ENCODE measurements at regions not wholly inside any gene's neighbourhood (a gene's known extent, or its start where the extent isn't known, plus 50 kb on each side); places are given as distances from the start of the nearest gene placed in this dataset.
"Not testable (repeated sequence)": the region's sequence is repeated elsewhere in the genome, so short reads cannot be mapped to it uniquely, and the experiment has no call there.

- H3K9me3 ChIP-seq (ENCODE audit: low read depth): no peaks in the 10 kb centered on the region
- no peak overlapping the region for H3K27ac ChIP-seq
- no peak overlapping the region for H3K4me3 ChIP-seq
- H3K27me3 ChIP-seq: no peaks in the 10 kb centered on the region
- TF ChIP-seq, protein P1, sequence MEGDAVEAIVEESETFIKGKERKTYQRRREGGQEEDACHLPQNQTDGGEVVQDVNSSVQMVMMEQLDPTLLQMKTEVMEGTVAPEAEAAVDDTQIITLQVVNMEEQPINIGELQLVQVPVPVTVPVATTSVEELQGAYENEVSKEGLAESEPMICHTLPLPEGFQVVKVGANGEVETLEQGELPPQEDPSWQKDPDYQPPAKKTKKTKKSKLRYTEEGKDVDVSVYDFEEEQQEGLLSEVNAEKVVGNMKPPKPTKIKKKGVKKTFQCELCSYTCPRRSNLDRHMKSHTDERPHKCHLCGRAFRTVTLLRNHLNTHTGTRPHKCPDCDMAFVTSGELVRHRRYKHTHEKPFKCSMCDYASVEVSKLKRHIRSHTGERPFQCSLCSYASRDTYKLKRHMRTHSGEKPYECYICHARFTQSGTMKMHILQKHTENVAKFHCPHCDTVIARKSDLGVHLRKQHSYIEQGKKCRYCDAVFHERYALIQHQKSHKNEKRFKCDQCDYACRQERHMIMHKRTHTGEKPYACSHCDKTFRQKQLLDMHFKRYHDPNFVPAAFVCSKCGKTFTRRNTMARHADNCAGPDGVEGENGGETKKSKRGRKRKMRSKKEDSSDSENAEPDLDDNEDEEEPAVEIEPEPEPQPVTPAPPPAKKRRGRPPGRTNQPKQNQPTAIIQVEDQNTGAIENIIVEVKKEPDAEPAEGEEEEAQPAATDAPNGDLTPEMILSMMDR (IDR thresholded peaks at IDR 0.05; ENCODE audit: low read depth, low read length): no peak
- no peaks in the 10 kb centered on the region for H3K36me3 ChIP-seq
- no peaks in the 10 kb centered on the region for H3K4me1 ChIP-seq (ENCODE audit: low read depth)
- DNase-seq (ENCODE audit: low read depth in 1 of 2, low spot score in 1 of 2): no peak
Measured at GRCh38 chr7:140261522-140261921, 84.7 kb upstream of the KDM7A start.

GRCh38 chr7:140261105-140261486 is 84.3 kb upstream of the KDM7A start:
- TF ChIP-seq, protein P1 (IDR thresholded peaks at IDR 0.05; ENCODE audit: low read depth, low read length): no peak
- no peaks in the 10 kb centered on the region for H3K27me3 ChIP-seq
- no peak overlapping the region for H3K4me3 ChIP-seq
- no peaks in the 10 kb centered on the region for H3K9me3 ChIP-seq (ENCODE audit: low read depth)
- DNase-seq (ENCODE audit: low read depth in 1 of 2, low spot score in 1 of 2): no peak
- no peaks in the 10 kb centered on the region for H3K36me3 ChIP-seq
- no peak overlapping the region for H3K27ac ChIP-seq
- H3K4me1 ChIP-seq (ENCODE audit: low read depth): no peaks in the 10 kb centered on the region

GRCh38 chr7:140260352-140261104 is 83.7 kb upstream of the KDM7A start:
- TF ChIP-seq, protein P1 (IDR thresholded peaks at IDR 0.05; ENCODE audit: low read depth, low read length): no peak
- no peak overlapping the region for H3K4me3 ChIP-seq
- DNase-seq (ENCODE audit: low read depth in 1 of 2, low spot score in 1 of 2): no peak
- no peaks in the 10 kb centered on the region for H3K36me3 ChIP-seq
- no peaks in the 10 kb centered on the region for H3K27me3 ChIP-seq
- no peaks in the 10 kb centered on the region for H3K9me3 ChIP-seq (ENCODE audit: low read depth)
- no peaks in the 10 kb centered on the region for H3K4me1 ChIP-seq (ENCODE audit: low read depth)
- H3K27ac ChIP-seq: no peak overlapping the region

GRCh38 chr7:140257278-140257677 is 80.5 kb upstream of the KDM7A start:
- not testable (repeated sequence) for DNase-seq (ENCODE audit: low read depth in 1 of 2, low spot score in 1 of 2); H3K27me3 ChIP-seq; H3K4me1 ChIP-seq (ENCODE audit: low read depth); H3K9me3 ChIP-seq (ENCODE audit: low read depth); H3K4me3 ChIP-seq; H3K36me3 ChIP-seq; H3K27ac ChIP-seq

GRCh38 chr7:140254976-140255375 is 78.2 kb upstream of the KDM7A start:
- not testable (repeated sequence) for H3K9me3 ChIP-seq (ENCODE audit: low read depth); H3K4me1 ChIP-seq (ENCODE audit: low read depth); H3K27ac ChIP-seq; DNase-seq (ENCODE audit: low read depth in 1 of 2, low spot score in 1 of 2); H3K36me3 ChIP-seq; H3K27me3 ChIP-seq; H3K4me3 ChIP-seq

DNA sequence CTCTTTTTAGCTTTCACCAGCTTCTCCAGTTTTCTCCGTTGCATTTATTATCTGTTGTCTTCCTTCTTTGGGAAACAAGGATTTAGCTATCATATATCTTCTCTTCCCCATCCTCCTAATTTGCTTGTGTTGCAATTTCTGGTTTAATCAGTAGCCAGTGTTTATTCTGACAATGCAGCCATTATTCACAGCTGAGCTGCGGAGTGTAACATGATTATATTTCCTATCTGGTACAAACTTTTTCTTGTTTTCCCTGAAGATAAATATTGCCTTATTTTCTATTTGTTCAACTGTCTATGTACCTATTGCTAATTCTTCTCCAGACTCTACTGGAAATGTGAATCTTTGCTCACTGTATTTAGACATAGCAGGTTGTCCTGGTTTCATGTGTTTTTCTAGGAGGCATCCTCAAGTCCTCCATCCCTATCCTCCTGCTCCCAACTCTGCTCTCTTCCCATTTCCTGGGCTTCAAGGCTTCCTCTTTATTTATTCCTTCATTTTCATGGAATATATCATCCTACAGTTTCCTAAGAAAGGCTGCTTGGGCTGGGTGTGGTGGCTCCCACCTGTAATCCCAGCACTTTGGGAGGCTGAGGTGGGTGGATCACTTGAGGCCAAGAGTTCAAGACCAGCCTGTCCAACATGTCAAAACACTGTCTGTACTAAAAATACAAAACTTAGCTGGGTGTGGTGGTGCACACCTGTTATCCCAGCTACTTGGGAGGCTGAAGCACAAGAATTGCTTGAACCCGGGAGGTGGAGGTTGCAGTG is 72.4 kb upstream of the KDM7A start:
- H3K9me3 ChIP-seq (ENCODE audit: low read depth): no peaks in the 10 kb centered on the region
- H3K36me3 ChIP-seq: no peaks in the 10 kb centered on the region
- DNase-seq (ENCODE audit: low read depth in 1 of 2, low spot score in 1 of 2): peak in 1 of 2 donors; percentile 28

More for the DNA sequence above, 72.4 kb upstream of the KDM7A start:
- no peak overlapping the region for H3K27ac ChIP-seq
- no peak overlapping the region for H3K4me3 ChIP-seq
- H3K4me1 ChIP-seq (ENCODE audit: low read depth): no peaks in the 10 kb centered on the region
- TF ChIP-seq, protein P1 (IDR thresholded peaks at IDR 0.05; ENCODE audit: low read depth, low read length): no peak
- H3K27me3 ChIP-seq: no peaks in the 10 kb centered on the region

Measured in cardiac muscle cell (in vitro differentiated cells and primary cell).